Nephron (organoid): ENCODE measurements at regions not wholly inside any gene's neighbourhood (a gene's known extent, or its start where the extent isn't known, plus 50 kb on each side); places are given as distances from the start of the nearest gene placed in this dataset.

ENCODE experiments used
- H3K27ac Mint-ChIP-seq, 3 experiments: 2 replicates each; pipeline ENCODE4 v1.8.0; 2020; ENCODE audit warnings: mixed read lengths in 3 of 3, mild to moderate bottlenecking in 2 of 3, moderate library complexity in 1 of 3
- H3K27me3 Mint-ChIP-seq: 2 replicates; pipeline ENCODE4 v1.8.0; 2021; ENCODE audit warnings: low read depth, mild to moderate bottlenecking, moderate library complexity, mixed read lengths
- H3K36me3 Mint-ChIP-seq: 2 replicates; pipeline ENCODE4 v1.8.0; 2020; ENCODE audit warnings: low read depth, mixed read lengths
- H3K4me1 Mint-ChIP-seq: 2 replicates; pipeline ENCODE4 v1.8.0; 2020; ENCODE audit warnings: mixed read lengths
- H3K4me3 Mint-ChIP-seq, 3 experiments: 2 replicates each; pipeline ENCODE4 v1.8.0; 2020; ENCODE audit warnings: mild to moderate bottlenecking in 3 of 3, mixed read lengths in 3 of 3, moderate library complexity in 2 of 3
- H3K9me3 Mint-ChIP-seq: 2 replicates; pipeline ENCODE4 v1.8.0; 2020; ENCODE audit warnings: mixed read lengths
- TF ChIP-seq, protein P1 (sequence below), 3 experiments: fragments of 200-600 bp; sonication (generic); IDR thresholded peaks; one replicate each; pipeline ENCODE4 v1.5.0; 2021; ENCODE audit warnings: antibody characterized with exemption in 3 of 3; ENCODE audit not compliant: unreplicated experiment in 3 of 3

DNA sequence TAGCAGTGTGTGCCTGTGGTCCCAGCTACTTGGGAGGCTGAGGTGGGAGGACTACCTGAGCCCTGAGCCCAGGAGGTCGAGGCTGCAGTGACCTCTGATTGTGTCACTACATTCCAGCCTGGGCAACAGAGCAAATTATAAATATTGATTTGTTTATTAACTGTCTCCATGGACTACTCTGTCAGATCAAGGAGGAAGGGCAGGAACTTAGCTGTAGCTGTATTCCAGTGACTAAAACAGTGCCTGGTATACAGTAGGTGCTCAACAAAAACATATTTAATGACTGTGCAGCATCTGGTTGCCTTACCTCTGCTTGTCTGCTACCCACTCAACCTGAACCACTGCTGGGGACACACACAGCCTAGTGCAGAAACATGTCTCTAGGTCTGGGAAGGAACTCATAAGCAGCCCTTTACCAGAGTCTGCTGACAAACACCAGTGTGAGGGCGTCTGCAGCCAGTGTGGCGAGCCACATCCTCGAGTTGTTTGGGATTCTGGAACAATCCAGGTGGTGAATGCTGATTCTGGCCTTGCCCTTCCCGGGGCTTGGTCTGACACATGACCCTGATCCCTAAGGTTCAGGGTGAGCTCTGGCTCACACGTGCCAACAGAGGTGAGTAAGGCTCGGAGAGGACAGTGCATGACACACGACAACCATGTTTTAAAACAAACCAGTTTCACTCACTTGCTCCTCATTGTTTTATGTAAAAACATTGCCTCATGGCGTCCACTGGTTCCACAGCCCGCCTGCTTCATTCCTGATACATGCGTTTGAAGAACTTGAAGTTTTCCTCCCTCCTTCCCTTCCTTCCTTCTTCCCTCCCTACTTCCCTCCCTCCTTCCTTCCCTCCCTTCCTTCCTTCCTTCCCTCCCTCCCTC, 117.9 kb upstream of the ZNF217 start:
- Mint-ChIP-seq H3K27me3 (no peaks in the 10 kb centered on the region), H3K36me3 (no peaks in the 10 kb centered on the region), H3K4me3 (no peak overlapping the region), H3K27ac (peak overlapping the region in 2 of 3 experiments; percentile 29 to 31), H3K4me1 (peaks cover 29% of the 10 kb centered on the region), H3K9me3 (no peaks in the 10 kb centered on the region)
- TF ChIP-seq, protein P1, sequence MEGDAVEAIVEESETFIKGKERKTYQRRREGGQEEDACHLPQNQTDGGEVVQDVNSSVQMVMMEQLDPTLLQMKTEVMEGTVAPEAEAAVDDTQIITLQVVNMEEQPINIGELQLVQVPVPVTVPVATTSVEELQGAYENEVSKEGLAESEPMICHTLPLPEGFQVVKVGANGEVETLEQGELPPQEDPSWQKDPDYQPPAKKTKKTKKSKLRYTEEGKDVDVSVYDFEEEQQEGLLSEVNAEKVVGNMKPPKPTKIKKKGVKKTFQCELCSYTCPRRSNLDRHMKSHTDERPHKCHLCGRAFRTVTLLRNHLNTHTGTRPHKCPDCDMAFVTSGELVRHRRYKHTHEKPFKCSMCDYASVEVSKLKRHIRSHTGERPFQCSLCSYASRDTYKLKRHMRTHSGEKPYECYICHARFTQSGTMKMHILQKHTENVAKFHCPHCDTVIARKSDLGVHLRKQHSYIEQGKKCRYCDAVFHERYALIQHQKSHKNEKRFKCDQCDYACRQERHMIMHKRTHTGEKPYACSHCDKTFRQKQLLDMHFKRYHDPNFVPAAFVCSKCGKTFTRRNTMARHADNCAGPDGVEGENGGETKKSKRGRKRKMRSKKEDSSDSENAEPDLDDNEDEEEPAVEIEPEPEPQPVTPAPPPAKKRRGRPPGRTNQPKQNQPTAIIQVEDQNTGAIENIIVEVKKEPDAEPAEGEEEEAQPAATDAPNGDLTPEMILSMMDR (IDR thresholded peaks at IDR 0.05; ENCODE audit: unreplicated experiment in 3 of 3), result no peak

DNA sequence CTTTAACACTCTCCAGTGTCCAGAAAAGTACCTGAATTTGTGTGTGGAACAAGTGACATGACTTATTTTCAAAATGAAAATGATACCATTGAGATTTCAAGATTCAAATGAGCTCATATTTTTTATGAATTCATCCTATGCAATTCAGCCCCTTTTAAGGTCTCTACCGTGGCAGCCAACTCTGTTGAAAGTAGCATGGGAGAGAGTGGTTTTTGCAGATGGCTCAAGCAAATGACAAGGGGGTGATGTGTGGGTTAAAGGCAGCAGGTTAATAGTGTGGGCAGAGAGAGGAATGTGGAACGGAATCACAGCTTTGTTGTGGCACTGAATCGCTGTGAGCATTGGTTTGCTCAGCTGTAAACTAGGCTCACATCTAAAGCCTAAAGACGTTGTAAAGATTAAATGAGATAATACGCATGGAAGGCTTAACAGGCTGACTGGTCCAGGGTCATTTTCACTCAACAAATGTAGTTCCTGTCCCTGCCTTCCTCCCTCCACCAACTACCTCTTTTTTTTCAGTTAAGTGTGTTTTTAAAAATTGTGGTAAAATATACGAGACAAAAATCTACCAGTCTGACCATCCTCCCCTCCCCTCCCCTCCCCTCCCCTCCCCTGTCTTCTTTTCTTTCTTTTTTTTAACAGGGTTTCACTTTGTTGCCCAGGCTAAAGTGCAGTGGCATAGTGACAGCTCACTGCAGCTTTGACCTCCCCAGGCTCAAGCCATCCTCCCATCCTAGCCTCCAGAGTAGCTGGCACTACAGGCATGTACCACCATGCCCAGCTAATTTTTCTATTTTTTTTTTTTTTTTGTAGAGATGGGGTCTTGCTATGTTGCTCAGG, 114.7 kb upstream of the ZNF217 start:
- Mint-ChIP-seq H3K36me3 (no peaks in the 10 kb centered on the region), H3K9me3 (no peaks in the 10 kb centered on the region), H3K4me3 (no peak overlapping the region), H3K27me3 (peaks cover 3% of the 10 kb centered on the region), H3K4me1 (peaks cover 37% of the 10 kb centered on the region), H3K27ac (peak overlapping the region; percentile 92 to 94 (median 93))
- TF ChIP-seq, protein P1 (IDR thresholded peaks at IDR 0.05; ENCODE audit: unreplicated experiment in 3 of 3), result no peak

DNA sequence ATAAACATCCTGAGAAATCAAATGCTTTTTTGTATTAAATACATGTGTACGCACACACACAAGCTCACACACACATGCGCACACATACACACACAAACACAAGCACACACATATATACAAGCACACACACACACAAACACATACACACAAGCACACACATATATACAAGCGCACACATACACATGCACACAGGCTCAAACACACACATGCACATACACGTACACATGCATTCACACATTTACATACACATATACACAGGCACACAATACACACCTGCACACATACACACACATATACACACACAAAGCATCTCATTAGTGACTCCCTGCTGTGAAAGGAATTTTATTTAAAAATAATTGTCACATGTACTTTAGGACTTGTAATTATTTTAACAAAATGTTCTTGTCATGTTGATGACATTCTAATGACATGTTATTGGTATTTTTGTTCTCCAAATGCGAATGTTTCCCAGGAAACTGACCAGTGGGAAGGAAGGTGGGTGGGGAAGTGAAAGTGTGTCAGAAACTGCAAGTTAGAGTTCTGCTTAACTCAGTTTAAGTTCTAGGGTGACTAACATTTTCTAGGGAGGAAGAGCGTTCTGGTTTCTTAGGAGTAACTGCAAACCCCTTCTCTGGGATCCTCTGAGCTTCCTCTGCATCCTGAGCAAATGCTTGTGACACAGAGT, 113.9 kb upstream of the ZNF217 start:
- no peaks in the 10 kb centered on the region for H3K36me3 Mint-ChIP-seq
- H3K4me1 Mint-ChIP-seq, result peaks cover 37% of the 10 kb centered on the region
- TF ChIP-seq, protein P1 (IDR thresholded peaks at IDR 0.05; ENCODE audit: unreplicated experiment in 3 of 3), result no peak
- peaks cover 3% of the 10 kb centered on the region for H3K27me3 Mint-ChIP-seq
- H3K9me3 Mint-ChIP-seq, result no peaks in the 10 kb centered on the region
- peak overlapping the region; percentile 92 to 94 (median 93) for H3K27ac Mint-ChIP-seq
- peak overlapping the region in 1 of 3 experiments; percentile 19 for H3K4me3 Mint-ChIP-seq

DNA sequence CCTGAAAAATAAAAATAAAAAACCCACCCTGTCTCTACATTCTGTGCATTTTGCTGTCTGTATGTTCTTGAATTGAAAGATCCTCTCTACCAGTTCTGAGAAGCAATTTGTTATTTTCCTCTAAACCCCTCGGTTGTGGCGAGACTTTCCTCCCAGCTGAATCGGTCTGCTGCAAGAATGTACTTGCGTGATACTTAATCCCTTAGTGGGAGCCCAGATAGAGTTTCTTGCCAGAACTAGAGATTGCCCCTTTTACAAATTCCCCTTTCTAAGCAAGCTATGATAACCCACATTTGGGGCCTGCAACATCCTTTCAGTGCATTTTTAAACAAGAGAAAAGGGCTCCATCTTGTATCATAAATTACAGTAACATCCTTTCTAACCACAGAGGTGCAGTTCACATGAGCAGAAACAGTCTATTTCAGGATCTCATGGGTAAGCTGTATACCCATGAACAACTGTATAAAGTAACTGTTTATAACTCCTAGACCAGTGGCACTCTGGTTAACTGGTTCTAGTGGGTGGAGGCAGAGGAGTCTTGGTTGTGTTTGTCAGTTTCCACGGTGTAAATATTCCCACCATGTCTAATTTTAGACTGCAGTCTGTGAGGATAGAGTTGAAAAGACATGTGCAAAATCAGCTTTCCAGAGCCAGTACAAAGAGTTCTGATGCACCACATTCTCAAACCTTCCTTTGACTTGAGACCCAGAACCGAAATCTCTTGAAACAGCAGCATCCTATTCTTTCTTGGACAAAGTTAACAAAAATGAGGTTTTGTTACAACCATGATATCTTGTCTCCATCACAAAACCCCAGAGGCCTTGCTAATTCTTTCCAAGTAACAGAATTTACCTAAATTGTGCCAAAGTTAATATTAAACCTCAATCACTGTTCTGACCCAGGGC, 113.1 kb upstream of the ZNF217 start:
- Mint-ChIP-seq H3K27me3 (peaks cover 3% of the 10 kb centered on the region), H3K4me1 (peaks cover 37% of the 10 kb centered on the region), H3K4me3 (peak overlapping the region in 1 of 3 experiments; percentile 11)

More for the DNA sequence above, 113.1 kb upstream of the ZNF217 start:
- Mint-ChIP-seq H3K9me3 (no peaks in the 10 kb centered on the region), H3K27ac (peak overlapping the region; percentile 92 to 94 (median 93)), H3K36me3 (no peaks in the 10 kb centered on the region)
- TF ChIP-seq, protein P1 (IDR thresholded peaks at IDR 0.05; ENCODE audit: unreplicated experiment in 3 of 3), result no peak
